DOHH2 (cell line): ENCODE measurements at regions not wholly inside any gene's neighbourhood (a gene's known extent, or its start where the extent isn't known, plus 50 kb on each side); places are given as distances from the start of the nearest gene placed in this dataset.

Experiments
- H3F3A ChIP-seq: fragments of 200-600 bp; sonication (generic), shearing (Covaris generic); 2 replicates; pipeline ENCODE4 v1.6.0; 2016; ENCODE audit warnings: antibody characterized with exemption, mild to moderate bottlenecking; ENCODE audit not compliant: control insufficient read depth, insufficient read depth
- H3K27ac ChIP-seq: fragments of 200-600 bp; sonication (generic); 2 replicates; pipeline ENCODE4 v1.5.1; 2014; ENCODE audit warnings: low read depth, mild to moderate bottlenecking, low read length, moderate library complexity
- H3K27me3 ChIP-seq: fragments of 200-600 bp; sonication (generic); 2 replicates; pipeline ENCODE4 v1.6.1; 2014; ENCODE audit warnings: mild to moderate bottlenecking, low read length, mixed read lengths; ENCODE audit not compliant: control insufficient read depth
- H3K36me3 ChIP-seq: fragments of 200-600 bp; sonication (generic); 2 replicates; pipeline ENCODE4 v1.6.1; 2014; ENCODE audit warnings: mild to moderate bottlenecking, low read length, moderate library complexity, mixed read lengths; ENCODE audit not compliant: control insufficient read depth
- H3K4me1 ChIP-seq: fragments of 200-600 bp; sonication (generic); 2 replicates; pipeline ENCODE4 v1.6.1; 2014; ENCODE audit warnings: mild to moderate bottlenecking, low read length, mixed read lengths; ENCODE audit not compliant: control insufficient read depth
- H3K4me2 ChIP-seq: fragments of 200-600 bp; sonication (generic); 2 replicates; pipeline ENCODE4 v1.6.0; 2014; ENCODE audit warnings: mild to moderate bottlenecking, low read length, moderate library complexity
- H3K4me3 ChIP-seq: fragments of 200-600 bp; sonication (generic); 2 replicates; pipeline ENCODE4 v1.5.1; 2014; ENCODE audit warnings: mild to moderate bottlenecking, low read length, mixed read lengths
- H3K79me2 ChIP-seq: fragments of 200-600 bp; sonication (generic); 2 replicates; pipeline ENCODE4 v1.6.1; 2014; ENCODE audit warnings: mild to moderate bottlenecking, low read length, mixed read lengths; ENCODE audit not compliant: control insufficient read depth
- H3K9me2 ChIP-seq: fragments of 200-600 bp; sonication (generic); replicated peaks from 2 replicates; pipeline ENCODE4 v1.6.1; 2014; ENCODE audit warnings: mild to moderate bottlenecking, low read length, mixed read lengths; ENCODE audit not compliant: control insufficient read depth
- H3K9me3 ChIP-seq: fragments of 200-600 bp; sonication (generic); 2 replicates; pipeline ENCODE4 v1.6.1; 2014; ENCODE audit warnings: antibody characterized with exemption, low read length, mixed read lengths; ENCODE audit not compliant: control insufficient read depth, insufficient read depth
- H4K20me1 ChIP-seq: fragments of 200-600 bp; sonication (generic); 2 replicates; pipeline ENCODE4 v1.6.0; 2014; ENCODE audit warnings: low read depth, mild to moderate bottlenecking, antibody characterized with exemption, low read length, moderate library complexity; ENCODE audit not compliant: control insufficient read depth, insufficient read depth
- EZH2phosphoT487 ChIP-seq: fragments of 200-600 bp; sonication (generic); IDR thresholded peaks from 2 replicates; pipeline ENCODE4 v1.6.1; 2017; ENCODE audit warnings: borderline replicate concordance, mild to moderate bottlenecking, antibody characterized with exemption, low read length, moderate library complexity, mixed read lengths
- TF ChIP-seq, protein P1 (sequence below): fragments of 200-600 bp; sonication (generic); IDR thresholded peaks from one replicate; pipeline ENCODE4 v1.5.1; 2014; ENCODE audit warnings: antibody characterized with exemption, mild to moderate bottlenecking, low read depth, low read length; ENCODE audit not compliant: poor library complexity, severe bottlenecking

DNA sequence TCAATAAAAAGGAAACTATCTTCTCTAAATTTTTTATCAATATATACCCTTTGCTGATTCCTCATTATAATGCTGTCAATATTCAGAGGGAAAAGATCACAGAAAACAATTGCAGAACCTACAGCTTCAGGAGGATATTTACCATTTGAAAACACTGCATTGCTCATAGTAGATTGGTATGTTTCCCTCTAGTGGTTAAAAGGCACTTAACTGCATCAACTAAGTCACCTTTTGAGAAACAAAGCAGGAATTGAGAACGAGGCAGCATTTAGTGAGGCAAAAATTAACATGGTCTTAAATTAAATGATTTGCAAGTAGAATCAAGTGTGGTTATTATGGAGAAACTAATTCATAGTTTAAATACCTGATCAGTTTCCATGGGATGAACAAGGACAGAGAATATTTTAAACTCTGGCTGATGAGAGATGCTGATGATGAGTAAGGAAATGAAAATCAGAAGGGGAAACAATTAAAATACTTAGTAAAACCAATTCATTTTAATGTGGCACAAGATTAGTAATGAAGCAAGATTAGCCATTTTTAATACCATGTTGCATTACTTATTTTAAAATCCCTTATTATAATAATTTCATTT is 642.1 kb downstream of the EPHA7 start:
- no peaks in the 10 kb centered on the region for H3K36me3 ChIP-seq
- no peaks in the 10 kb centered on the region for H3K9me3 ChIP-seq
- no peak overlapping the region for H3K27ac ChIP-seq
- H3K27me3 ChIP-seq = no peaks in the 10 kb centered on the region
- no peaks in the 10 kb centered on the region for H4K20me1 ChIP-seq
- H3K4me3 ChIP-seq = no peak overlapping the region
- H3F3A ChIP-seq = no peaks in the 10 kb centered on the region
- H3K9me2 ChIP-seq = no peaks in the 10 kb centered on the region
- no peaks in the 10 kb centered on the region for H3K4me1 ChIP-seq
- TF ChIP-seq, protein P1, sequence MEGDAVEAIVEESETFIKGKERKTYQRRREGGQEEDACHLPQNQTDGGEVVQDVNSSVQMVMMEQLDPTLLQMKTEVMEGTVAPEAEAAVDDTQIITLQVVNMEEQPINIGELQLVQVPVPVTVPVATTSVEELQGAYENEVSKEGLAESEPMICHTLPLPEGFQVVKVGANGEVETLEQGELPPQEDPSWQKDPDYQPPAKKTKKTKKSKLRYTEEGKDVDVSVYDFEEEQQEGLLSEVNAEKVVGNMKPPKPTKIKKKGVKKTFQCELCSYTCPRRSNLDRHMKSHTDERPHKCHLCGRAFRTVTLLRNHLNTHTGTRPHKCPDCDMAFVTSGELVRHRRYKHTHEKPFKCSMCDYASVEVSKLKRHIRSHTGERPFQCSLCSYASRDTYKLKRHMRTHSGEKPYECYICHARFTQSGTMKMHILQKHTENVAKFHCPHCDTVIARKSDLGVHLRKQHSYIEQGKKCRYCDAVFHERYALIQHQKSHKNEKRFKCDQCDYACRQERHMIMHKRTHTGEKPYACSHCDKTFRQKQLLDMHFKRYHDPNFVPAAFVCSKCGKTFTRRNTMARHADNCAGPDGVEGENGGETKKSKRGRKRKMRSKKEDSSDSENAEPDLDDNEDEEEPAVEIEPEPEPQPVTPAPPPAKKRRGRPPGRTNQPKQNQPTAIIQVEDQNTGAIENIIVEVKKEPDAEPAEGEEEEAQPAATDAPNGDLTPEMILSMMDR = peak; percentile 34
- no peak for TF ChIP-seq EZH2phosphoT487
- no peak overlapping the region for H3K4me2 ChIP-seq
- no peaks in the 10 kb centered on the region for H3K79me2 ChIP-seq

DNA sequence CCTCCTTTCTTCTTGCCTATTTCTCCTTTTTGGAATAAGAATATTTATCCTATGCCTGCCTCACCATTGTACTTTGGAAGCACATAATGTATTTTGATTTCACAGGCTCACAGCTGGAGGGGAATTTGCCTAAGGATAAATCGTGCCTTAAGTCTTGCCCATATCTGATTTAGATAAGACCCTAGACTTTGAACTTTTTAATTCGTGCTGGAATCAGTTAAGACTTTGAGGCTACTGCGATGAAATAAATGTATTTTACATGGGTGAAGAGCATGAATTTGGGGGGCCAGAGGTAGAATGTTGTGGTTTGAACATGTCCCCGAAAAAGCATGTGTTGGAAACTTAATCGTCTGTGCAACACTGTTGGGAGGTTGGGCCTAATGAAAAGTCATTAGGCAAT is 648.8 kb downstream of the EPHA7 start:
- Histone ChIP-seq H3K4me2 (no peak overlapping the region), H4K20me1 (no peaks in the 10 kb centered on the region), H3K9me2 (no peaks in the 10 kb centered on the region), H3K4me3 (no peak overlapping the region), H3K9me3 (no peaks in the 10 kb centered on the region), H3K79me2 (no peaks in the 10 kb centered on the region), H3K27ac (no peak overlapping the region), H3K27me3 (no peaks in the 10 kb centered on the region), H3K4me1 (no peaks in the 10 kb centered on the region), H3F3A (no peaks in the 10 kb centered on the region), H3K36me3 (no peaks in the 10 kb centered on the region)
- TF ChIP-seq EZH2phosphoT487 = no peak
- TF ChIP-seq, protein P1 = no peak

DNA sequence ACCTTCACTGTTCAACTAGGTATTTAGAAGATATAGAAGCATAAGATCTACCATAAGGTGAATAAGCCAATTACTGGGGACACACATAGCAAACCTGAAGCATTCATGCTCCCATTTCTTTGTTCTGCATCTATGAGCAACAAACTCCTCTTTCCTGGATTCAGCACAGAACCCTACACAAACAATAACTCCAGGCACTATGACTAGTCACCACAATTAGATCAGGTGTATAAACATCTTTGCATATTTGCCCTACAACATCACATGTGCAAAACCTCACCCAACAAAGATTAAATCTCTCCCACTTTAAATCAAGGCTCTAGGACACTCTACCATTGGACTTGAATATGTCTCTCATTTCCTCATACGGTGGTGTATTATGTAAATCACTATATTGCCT is 652.3 kb downstream of the EPHA7 start:
- no peaks in the 10 kb centered on the region for H3K4me1 ChIP-seq
- TF ChIP-seq EZH2phosphoT487 = no peak
- TF ChIP-seq, protein P1 = no peak
- H3K27me3 ChIP-seq = no peaks in the 10 kb centered on the region
- no peaks in the 10 kb centered on the region for H3K9me3 ChIP-seq
- H3K9me2 ChIP-seq = no peaks in the 10 kb centered on the region
- no peaks in the 10 kb centered on the region for H3F3A ChIP-seq
- no peaks in the 10 kb centered on the region for H3K36me3 ChIP-seq
- no peaks in the 10 kb centered on the region for H3K79me2 ChIP-seq
- no peak overlapping the region for H3K4me2 ChIP-seq
- no peak overlapping the region for H3K27ac ChIP-seq
- H3K4me3 ChIP-seq = no peak overlapping the region
- H4K20me1 ChIP-seq = no peaks in the 10 kb centered on the region
